ENCODE measurements at regions not wholly inside any gene's neighbourhood (a gene's known extent, or its start where the extent isn't known, plus 50 kb on each side); places are given as distances from the start of the nearest gene placed in this dataset.

- DNase-seq (ENCODE audit: low read depth): no peak
- Histone ChIP-seq H3K4me1 (ENCODE audit: control insufficient read depth, insufficient read depth, low read length) (no peaks in the 10 kb centered on the region), H3K4me3 (ENCODE audit: low read length) (no peak overlapping the region), H3K9ac (ENCODE audit: low read length) (no peak overlapping the region), H3K27me3 (replicated peaks; ENCODE audit: control insufficient read depth, insufficient read depth, low read length) (no peaks in the 10 kb centered on the region), H3K9me3 (ENCODE audit: control insufficient read depth, low read length) (no peaks in the 10 kb centered on the region), H3K36me3 (ENCODE audit: control insufficient read depth, insufficient read depth, low read length, severe bottlenecking) (no peaks in the 10 kb centered on the region)
These were observed 300.8 kb downstream of the PAX1 start for GRCh38 chr20:22006306-22006705.

DNA sequence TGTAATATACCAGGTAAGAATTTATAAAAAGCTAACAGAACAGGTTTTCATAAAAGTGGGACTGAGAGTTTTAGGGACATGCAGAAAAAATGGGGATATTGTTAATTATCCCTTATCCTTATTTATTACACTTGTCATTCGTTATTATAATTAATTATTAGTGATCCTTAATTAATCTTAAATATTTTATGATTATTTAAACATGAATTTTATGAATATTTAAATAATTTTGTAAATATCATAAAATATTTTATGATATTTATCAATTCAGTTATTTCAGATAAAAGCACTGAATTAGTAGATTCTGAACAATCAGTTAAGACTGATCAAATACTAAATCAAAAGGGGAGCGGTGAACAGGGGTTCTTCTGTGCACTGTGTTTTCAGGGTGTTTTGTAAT is 300.1 kb downstream of the PAX1 start:
- no peaks in the 10 kb centered on the region for H3K4me1 ChIP-seq (ENCODE audit: control insufficient read depth, insufficient read depth, low read length)

GRCh38 chr20:22004946-22005345 is 299.5 kb downstream of the PAX1 start:
- H3K9me3 ChIP-seq (ENCODE audit: control insufficient read depth, low read length): no peaks in the 10 kb centered on the region
- no peak overlapping the region for H3K9ac ChIP-seq (ENCODE audit: low read length)
- no peak for DNase-seq (ENCODE audit: low read depth)
- H3K27me3 ChIP-seq (replicated peaks; ENCODE audit: control insufficient read depth, insufficient read depth, low read length): no peaks in the 10 kb centered on the region
- no peaks in the 10 kb centered on the region for H3K4me1 ChIP-seq (ENCODE audit: control insufficient read depth, insufficient read depth, low read length)
- H3K36me3 ChIP-seq (ENCODE audit: control insufficient read depth, insufficient read depth, low read length, severe bottlenecking): no peaks in the 10 kb centered on the region
- H3K4me3 ChIP-seq (ENCODE audit: low read length): no peak overlapping the region

More for the DNA sequence above, 300.1 kb downstream of the PAX1 start:
- H3K27me3 ChIP-seq (replicated peaks; ENCODE audit: control insufficient read depth, insufficient read depth, low read length): no peaks in the 10 kb centered on the region
- DNase-seq (ENCODE audit: low read depth): no peak
- no peaks in the 10 kb centered on the region for H3K9me3 ChIP-seq (ENCODE audit: control insufficient read depth, low read length)
- H3K4me3 ChIP-seq (ENCODE audit: low read length): no peak overlapping the region
- H3K36me3 ChIP-seq (ENCODE audit: control insufficient read depth, insufficient read depth, low read length, severe bottlenecking): no peaks in the 10 kb centered on the region
- H3K9ac ChIP-seq (ENCODE audit: low read length): no peak overlapping the region

- Histone ChIP-seq H3K36me3 (ENCODE audit: control insufficient read depth, insufficient read depth, low read length, severe bottlenecking) (no peaks in the 10 kb centered on the region), H3K9me3 (ENCODE audit: control insufficient read depth, low read length) (no peaks in the 10 kb centered on the region), H3K27me3 (replicated peaks; ENCODE audit: control insufficient read depth, insufficient read depth, low read length) (no peaks in the 10 kb centered on the region), H3K4me3 (ENCODE audit: low read length) (no peak overlapping the region), H3K9ac (ENCODE audit: low read length) (no peak overlapping the region), H3K4me1 (ENCODE audit: control insufficient read depth, insufficient read depth, low read length) (no peaks in the 10 kb centered on the region)
- DNase-seq (ENCODE audit: low read depth): no peak
These were observed 298.2 kb downstream of the PAX1 start for GRCh38 chr20:22003680-22004079.

GRCh38 chr20:22001886-22002285 is 296.4 kb downstream of the PAX1 start:
- Histone ChIP-seq H3K9me3 (ENCODE audit: control insufficient read depth, low read length) (no peaks in the 10 kb centered on the region), H3K27me3 (replicated peaks; ENCODE audit: control insufficient read depth, insufficient read depth, low read length) (no peaks in the 10 kb centered on the region), H3K36me3 (ENCODE audit: control insufficient read depth, insufficient read depth, low read length, severe bottlenecking) (no peaks in the 10 kb centered on the region), H3K4me1 (ENCODE audit: control insufficient read depth, insufficient read depth, low read length) (no peaks in the 10 kb centered on the region), H3K9ac (ENCODE audit: low read length) (no peak overlapping the region), H3K4me3 (ENCODE audit: low read length) (no peak overlapping the region)
- no peak for DNase-seq (ENCODE audit: low read depth)

- H3K9ac ChIP-seq (ENCODE audit: low read length): no peak overlapping the region
- no peaks in the 10 kb centered on the region for H3K9me3 ChIP-seq (ENCODE audit: control insufficient read depth, low read length)
- DNase-seq (ENCODE audit: low read depth): no peak
- no peaks in the 10 kb centered on the region for H3K36me3 ChIP-seq (ENCODE audit: control insufficient read depth, insufficient read depth, low read length, severe bottlenecking)
- no peak overlapping the region for H3K4me3 ChIP-seq (ENCODE audit: low read length)
- no peaks in the 10 kb centered on the region for H3K27me3 ChIP-seq (replicated peaks; ENCODE audit: control insufficient read depth, insufficient read depth, low read length)
- H3K4me1 ChIP-seq (ENCODE audit: control insufficient read depth, insufficient read depth, low read length): no peaks in the 10 kb centered on the region
These were observed 290.0 kb downstream of the PAX1 start for GRCh38 chr20:21995461-21995860.

- Histone ChIP-seq H3K27me3 (replicated peaks; ENCODE audit: control insufficient read depth, insufficient read depth, low read length) (no peaks in the 10 kb centered on the region), H3K4me3 (ENCODE audit: low read length) (no peak overlapping the region), H3K9ac (ENCODE audit: low read length) (no peak overlapping the region), H3K4me1 (ENCODE audit: control insufficient read depth, insufficient read depth, low read length) (no peaks in the 10 kb centered on the region), H3K36me3 (ENCODE audit: control insufficient read depth, insufficient read depth, low read length, severe bottlenecking) (no peaks in the 10 kb centered on the region), H3K9me3 (ENCODE audit: control insufficient read depth, low read length) (no peaks in the 10 kb centered on the region)
- no peak for DNase-seq (ENCODE audit: low read depth)
These were observed 288.7 kb downstream of the PAX1 start for GRCh38 chr20:21994203-21994602.

DNA sequence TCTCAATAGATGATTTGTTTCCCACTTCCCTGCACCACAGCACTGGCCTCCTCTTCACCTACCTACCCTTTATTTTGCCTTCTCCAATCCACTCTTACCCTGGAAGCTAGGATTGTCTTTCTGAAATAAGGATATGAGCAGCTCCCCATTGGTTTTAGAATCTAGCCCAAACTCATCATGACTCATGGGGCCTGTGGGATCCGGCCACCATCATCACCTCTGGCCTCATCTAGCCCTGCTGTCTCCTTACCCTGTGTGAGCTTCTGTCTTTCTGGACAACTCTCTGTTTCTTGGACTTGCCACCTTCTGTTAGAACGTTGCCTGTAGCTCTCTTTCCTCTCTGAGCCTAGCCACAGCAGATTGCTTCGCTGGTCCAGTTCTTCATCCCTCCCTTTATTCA is 277.1 kb downstream of the PAX1 start:
- DNase-seq (ENCODE audit: low read depth): no peak
- H3K27me3 ChIP-seq (replicated peaks; ENCODE audit: control insufficient read depth, insufficient read depth, low read length): no peaks in the 10 kb centered on the region
- H3K4me1 ChIP-seq (ENCODE audit: control insufficient read depth, insufficient read depth, low read length): peaks cover 28% of the 10 kb centered on the region
- H3K9ac ChIP-seq (ENCODE audit: low read length): no peak overlapping the region
- no peaks in the 10 kb centered on the region for H3K36me3 ChIP-seq (ENCODE audit: control insufficient read depth, insufficient read depth, low read length, severe bottlenecking)
- H3K4me3 ChIP-seq (ENCODE audit: low read length): no peak overlapping the region
- no peaks in the 10 kb centered on the region for H3K9me3 ChIP-seq (ENCODE audit: control insufficient read depth, low read length)

DNA sequence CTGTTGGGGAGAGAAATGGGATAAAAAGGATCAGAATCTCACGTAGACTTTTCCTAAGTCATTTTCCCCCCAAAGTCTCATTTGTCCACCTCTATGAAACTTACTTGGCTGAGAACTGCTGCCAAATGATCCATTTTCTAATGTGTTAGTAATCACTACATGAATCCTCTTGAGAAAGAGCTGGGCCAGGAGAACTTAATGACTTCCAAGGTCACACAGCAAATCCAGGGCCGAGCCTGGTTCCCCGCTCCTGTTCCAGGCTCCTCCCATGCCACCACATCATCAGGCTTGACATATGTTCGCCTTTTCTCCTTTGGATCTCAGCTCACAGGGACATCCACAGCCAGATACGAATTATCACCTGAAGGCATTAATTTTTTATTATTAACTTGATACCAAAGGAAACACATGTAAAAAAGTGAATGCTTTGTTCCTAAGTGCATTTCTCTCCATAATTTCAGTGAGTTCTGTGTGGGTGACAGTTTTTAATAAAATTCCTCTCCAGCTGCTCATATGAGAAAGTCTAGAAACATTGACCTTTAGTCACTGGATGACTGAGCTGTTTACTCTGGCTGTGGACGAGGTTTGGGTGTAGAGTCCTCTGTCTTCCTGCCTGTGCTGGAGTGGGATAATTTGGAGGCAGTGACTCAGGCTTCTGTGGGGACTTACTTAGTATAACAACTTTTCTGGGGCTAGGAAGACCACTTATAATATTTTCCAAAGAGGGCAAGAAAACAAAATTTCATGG is 276.3 kb downstream of the PAX1 start:
- peak; percentile 0 for DNase-seq (ENCODE audit: low read depth)
- Histone ChIP-seq H3K4me1 (ENCODE audit: control insufficient read depth, insufficient read depth, low read length) (peaks cover 28% of the 10 kb centered on the region), H3K9ac (ENCODE audit: low read length) (peak overlapping the region; percentile 6), H3K4me3 (ENCODE audit: low read length) (peak overlapping the region; percentile 39), H3K36me3 (ENCODE audit: control insufficient read depth, insufficient read depth, low read length, severe bottlenecking) (no peaks in the 10 kb centered on the region), H3K9me3 (ENCODE audit: control insufficient read depth, low read length) (no peaks in the 10 kb centered on the region), H3K27me3 (replicated peaks; ENCODE audit: control insufficient read depth, insufficient read depth, low read length) (no peaks in the 10 kb centered on the region)

DNA sequence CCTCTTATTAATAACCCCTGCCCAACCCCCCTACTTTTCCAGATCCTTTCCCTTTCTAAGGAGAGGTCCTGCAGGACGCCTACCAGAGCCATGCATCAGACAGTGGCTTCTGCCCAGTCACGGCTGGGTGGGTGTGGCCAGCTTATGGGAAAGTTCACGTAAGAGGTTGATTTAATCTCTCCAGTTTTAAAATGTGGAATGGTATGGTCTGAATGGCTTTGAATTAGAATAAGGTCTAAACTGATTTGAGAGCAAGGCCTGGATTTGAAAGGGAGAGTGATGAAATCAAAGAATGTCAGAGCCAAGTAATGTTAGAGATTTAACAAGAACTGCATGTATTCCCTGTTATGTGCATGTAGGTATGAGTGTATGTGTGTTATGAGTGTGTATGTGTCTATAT is 275.7 kb downstream of the PAX1 start:
- peak overlapping the region; percentile 39 for H3K4me3 ChIP-seq (ENCODE audit: low read length)

DNA sequence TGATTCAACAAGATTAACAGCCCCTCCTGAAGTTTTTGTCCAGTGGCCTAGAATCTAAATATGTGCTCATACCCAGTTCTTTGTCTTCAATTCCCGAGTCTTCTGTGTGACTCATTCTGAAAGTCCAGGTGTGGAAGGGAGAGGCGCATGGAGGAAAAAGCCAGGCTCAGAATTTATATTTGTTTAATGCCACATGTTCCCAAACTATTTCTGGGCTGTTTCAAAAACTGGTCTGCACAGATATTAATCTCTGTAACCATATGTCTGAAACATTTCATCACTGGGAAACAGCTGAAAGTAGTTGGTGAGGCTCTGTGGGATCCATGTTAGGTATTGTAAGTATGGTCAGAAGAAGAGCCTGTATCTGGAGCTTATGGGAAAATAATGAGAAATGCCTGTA is 266.0 kb downstream of the PAX1 start:
- no peak for DNase-seq (ENCODE audit: low read depth)
- H3K4me1 ChIP-seq (ENCODE audit: control insufficient read depth, insufficient read depth, low read length): no peaks in the 10 kb centered on the region
- H3K27me3 ChIP-seq (replicated peaks; ENCODE audit: control insufficient read depth, insufficient read depth, low read length): no peaks in the 10 kb centered on the region
- H3K36me3 ChIP-seq (ENCODE audit: control insufficient read depth, insufficient read depth, low read length, severe bottlenecking): no peaks in the 10 kb centered on the region
- no peaks in the 10 kb centered on the region for H3K9me3 ChIP-seq (ENCODE audit: control insufficient read depth, low read length)
- no peak overlapping the region for H3K9ac ChIP-seq (ENCODE audit: low read length)
- H3K4me3 ChIP-seq (ENCODE audit: low read length): no peak overlapping the region

More for the DNA sequence above, 275.7 kb downstream of the PAX1 start:
- no peaks in the 10 kb centered on the region for H3K9me3 ChIP-seq (ENCODE audit: control insufficient read depth, low read length)
- H3K9ac ChIP-seq (ENCODE audit: low read length): peak overlapping the region; percentile 6
- H3K36me3 ChIP-seq (ENCODE audit: control insufficient read depth, insufficient read depth, low read length, severe bottlenecking): no peaks in the 10 kb centered on the region
- DNase-seq (ENCODE audit: low read depth): no peak
- H3K4me1 ChIP-seq (ENCODE audit: control insufficient read depth, insufficient read depth, low read length): peaks cover 28% of the 10 kb centered on the region
- H3K27me3 ChIP-seq (replicated peaks; ENCODE audit: control insufficient read depth, insufficient read depth, low read length): no peaks in the 10 kb centered on the region

DNA sequence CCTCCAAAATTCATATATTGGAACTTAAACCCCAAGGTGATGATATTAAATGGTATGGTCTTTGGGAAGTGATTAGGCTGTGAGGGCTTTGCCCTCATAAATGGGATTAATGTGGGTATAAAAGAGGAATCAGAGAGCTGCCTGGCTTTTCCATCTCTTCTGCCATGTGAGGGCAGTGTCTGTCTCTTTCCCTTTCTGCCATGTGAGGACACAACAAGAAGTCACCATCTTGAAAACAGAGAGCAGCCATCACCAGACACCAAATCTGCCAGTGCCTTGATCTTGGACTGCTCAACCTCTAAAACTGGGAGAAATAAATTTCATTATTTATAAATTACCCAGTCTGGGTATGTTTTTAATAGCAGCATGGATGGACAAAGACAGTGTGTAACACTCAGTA is 263.0 kb downstream of the PAX1 start:
- H3K9ac ChIP-seq (ENCODE audit: low read length): no peak overlapping the region
- H3K36me3 ChIP-seq (ENCODE audit: control insufficient read depth, insufficient read depth, low read length, severe bottlenecking): no peaks in the 10 kb centered on the region
- no peaks in the 10 kb centered on the region for H3K9me3 ChIP-seq (ENCODE audit: control insufficient read depth, low read length)
- no peaks in the 10 kb centered on the region for H3K4me1 ChIP-seq (ENCODE audit: control insufficient read depth, insufficient read depth, low read length)
- no peaks in the 10 kb centered on the region for H3K27me3 ChIP-seq (replicated peaks; ENCODE audit: control insufficient read depth, insufficient read depth, low read length)
- DNase-seq (ENCODE audit: low read depth): no peak
- no peak overlapping the region for H3K4me3 ChIP-seq (ENCODE audit: low read length)
